WTC11 (cell line): ENCODE measurements at regions not wholly inside any gene's neighbourhood (a gene's known extent, or its start where the extent isn't known, plus 50 kb on each side); places are given as distances from the start of the nearest gene placed in this dataset.

ENCODE experiments used
- ATAC-seq: fragments of 200-7000 bp; cut with Tn5 transposase; 2 replicates; pipeline ENCODE4 v1.10.0; 2021; ENCODE audit warnings: mild to moderate bottlenecking, moderate library complexity
- CTCF ChIA-PET: fragments of 300-600 bp; sonication (Branson Sonifier 250); formaldehyde crosslinking; loops from one replicate; lab custom pipeline; 2021; ENCODE audit warnings: antibody characterized with exemption; lab: Charles Lee
- POLR2A ChIA-PET: fragments of 350-600 bp; sonication (Branson Sonifier 250); formaldehyde crosslinking; loops from one replicate; lab custom pipeline; 2021; ENCODE audit warnings: antibody characterized with exemption; lab: Charles Lee
- DNase-seq: peaks from one replicate; pipeline ENCODE4 v3.0.0; 2021; ENCODE audit warnings: low spot score
- H3K27ac Mint-ChIP-seq: 2 replicates; pipeline ENCODE4 v1.8.0; 2021; ENCODE audit warnings: mixed read lengths
- H3K27me3 Mint-ChIP-seq: 2 replicates; pipeline ENCODE4 v1.8.0; 2021; ENCODE audit warnings: low read depth, mild to moderate bottlenecking, moderate library complexity, mixed read lengths
- H3K36me3 Mint-ChIP-seq: 2 replicates; pipeline ENCODE4 v1.8.0; 2021; ENCODE audit warnings: mixed read lengths
- H3K4me1 Mint-ChIP-seq: 2 replicates; pipeline ENCODE4 v1.8.0; 2022; ENCODE audit warnings: mixed read lengths
- H3K4me3 Mint-ChIP-seq: 2 replicates; pipeline ENCODE4 v1.8.0; 2021; ENCODE audit warnings: mild to moderate bottlenecking, moderate library complexity, mixed read lengths
- H3K9me3 Mint-ChIP-seq: 2 replicates; pipeline ENCODE4 v1.8.0; 2021; ENCODE audit warnings: mixed read lengths
- ATF1 ChIP-seq: sonication (generic); formaldehyde crosslinking; IDR thresholded peaks from 2 replicates; pipeline ENCODE4 v1.8.1; 2023; ENCODE audit warnings: mild to moderate bottlenecking, moderate library complexity, missing genetic modification reagents
- FOXK1 ChIP-seq: sonication (generic); formaldehyde crosslinking; IDR thresholded peaks from 2 replicates; pipeline ENCODE4 v1.8.0; 2022; ENCODE audit warnings: mild to moderate bottlenecking, moderate library complexity, missing genetic modification reagents
- GABPB1 ChIP-seq: sonication (generic); formaldehyde crosslinking; IDR thresholded peaks from 2 replicates; pipeline ENCODE4 v1.8.1; 2023; ENCODE audit warnings: mild to moderate bottlenecking, missing genetic modification reagents
- GRHL2 ChIP-seq: fragments of 250-450 bp; sonication (Bioruptor Pico); IDR thresholded peaks from 2 replicates; pipeline ENCODE4 v1.8.0; 2022; ENCODE audit warnings: mild to moderate bottlenecking, moderate library complexity; ENCODE audit not compliant: insufficient replicate concordance, severe bottlenecking
- IRF2 ChIP-seq: sonication (generic); formaldehyde crosslinking; IDR thresholded peaks from 2 replicates; pipeline ENCODE4 v1.8.0; 2022; ENCODE audit warnings: low read depth, missing genetic modification reagents, borderline replicate concordance
- KAT7 ChIP-seq: sonication (generic); formaldehyde crosslinking; IDR thresholded peaks from 2 replicates; pipeline ENCODE4 v1.8.1; 2023; ENCODE audit warnings: missing genetic modification reagents, mild to moderate bottlenecking, borderline replicate concordance
- MYBL2 ChIP-seq: sonication (generic); formaldehyde crosslinking; IDR thresholded peaks from 2 replicates; pipeline ENCODE4 v1.8.1; 2023; ENCODE audit warnings: mild to moderate bottlenecking, moderate library complexity, missing genetic modification reagents
- NFE2L1 ChIP-seq: sonication (generic); formaldehyde crosslinking; IDR thresholded peaks from 2 replicates; pipeline ENCODE4 v1.8.1; 2023; ENCODE audit warnings: missing genetic modification reagents
- OVOL2 ChIP-seq: fragments of 250-450 bp; sonication (Bioruptor Pico); IDR thresholded peaks from 2 replicates; pipeline ENCODE4 v1.9.0; 2021; ENCODE audit warnings: mild to moderate bottlenecking, borderline replicate concordance
- PRRX2 ChIP-seq: fragments of 250-450 bp; sonication (Bioruptor Pico); IDR thresholded peaks from 2 replicates; pipeline ENCODE4 v1.8.0; 2021; ENCODE audit warnings: mild to moderate bottlenecking
- RELA ChIP-seq: sonication (generic); formaldehyde crosslinking; IDR thresholded peaks from 2 replicates; pipeline ENCODE4 v1.8.1; 2022; ENCODE audit warnings: missing genetic modification reagents, mild to moderate bottlenecking, borderline replicate concordance
- SMAD4 ChIP-seq: sonication (generic); formaldehyde crosslinking; IDR thresholded peaks from 2 replicates; pipeline ENCODE4 v1.8.0; 2022; ENCODE audit warnings: mild to moderate bottlenecking, missing genetic modification reagents
- SP1 ChIP-seq: sonication (generic); formaldehyde crosslinking; conservative IDR thresholded peaks from 2 replicates; pipeline ENCODE4 v1.8.1; 2022; ENCODE audit warnings: missing genetic modification reagents
- TCF7 ChIP-seq: sonication (generic); formaldehyde crosslinking; IDR thresholded peaks from 2 replicates; pipeline ENCODE4 v1.8.0; 2022; ENCODE audit warnings: mild to moderate bottlenecking, low read depth, missing genetic modification reagents, moderate library complexity
- ZNF317 ChIP-seq: sonication (generic); formaldehyde crosslinking; IDR thresholded peaks from 2 replicates; pipeline ENCODE4 v1.8.1; 2023; ENCODE audit warnings: low read depth, mild to moderate bottlenecking, moderate library complexity, missing genetic modification reagents, borderline replicate concordance
- TF ChIP-seq, protein P1 (sequence below): fragments of 250-450 bp; sonication (Bioruptor Pico); IDR thresholded peaks from 2 replicates; pipeline ENCODE4 v1.9.0; 2021; ENCODE audit warnings: moderate library complexity, mild to moderate bottlenecking, inconsistent platforms, borderline replicate concordance
- TF ChIP-seq, protein P2 (sequence below): sonication (generic); formaldehyde crosslinking; IDR thresholded peaks from 2 replicates; pipeline ENCODE4 v1.8.1; 2022; ENCODE audit warnings: low read depth, missing genetic modification reagents, borderline replicate concordance
- TF ChIP-seq, protein P3 (sequence below): fragments of 250-450 bp; sonication (Bioruptor Pico); IDR thresholded peaks from 2 replicates; pipeline ENCODE4 v1.9.0; 2021; ENCODE audit warnings: mild to moderate bottlenecking
- TF ChIP-seq, protein P4 (sequence below): sonication (generic); formaldehyde crosslinking; conservative IDR thresholded peaks from 2 replicates; pipeline ENCODE4 v1.8.1; 2022; ENCODE audit warnings: mild to moderate bottlenecking, missing genetic modification reagents
- TF ChIP-seq, protein P5 (sequence below): sonication (generic); formaldehyde crosslinking; IDR thresholded peaks from 2 replicates; pipeline ENCODE4 v1.8.1; 2023; ENCODE audit warnings: mild to moderate bottlenecking, missing genetic modification reagents
- TF ChIP-seq, protein P6 (sequence below): sonication (generic); formaldehyde crosslinking; IDR thresholded peaks from 2 replicates; pipeline ENCODE4 v1.8.1; 2022; ENCODE audit warnings: mild to moderate bottlenecking, moderate library complexity, missing genetic modification reagents
- TF ChIP-seq, protein P7 (sequence below): fragments of 250-450 bp; sonication (Bioruptor Pico); conservative IDR thresholded peaks from 2 replicates; pipeline ENCODE4 v1.9.0; 2021; ENCODE audit warnings: mild to moderate bottlenecking

DNA sequence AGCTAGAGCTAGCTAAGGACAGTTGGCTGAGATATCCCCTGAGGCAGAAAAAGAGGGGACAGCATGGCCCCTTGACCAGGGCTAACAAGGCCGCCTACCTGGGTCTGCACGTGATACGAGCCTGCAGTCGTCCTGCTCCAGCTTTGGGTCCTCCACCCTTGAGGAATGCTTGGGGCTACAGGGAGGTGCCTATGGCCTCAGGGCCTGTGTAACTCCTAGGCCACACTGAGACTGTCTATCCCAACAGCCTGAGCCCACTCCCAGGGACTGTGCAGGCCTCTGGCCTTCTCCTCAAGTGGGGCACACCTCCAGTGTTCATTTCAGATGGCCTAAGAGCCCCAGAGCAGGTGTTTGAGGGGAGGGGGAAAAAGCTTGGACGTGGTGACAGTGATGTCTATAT, 136.7 kb upstream of the SATB2 start:
- peaks cover 10% of the 10 kb centered on the region for H3K4me1 Mint-ChIP-seq
- ChIA-PET CTCF (interaction anchor here (1.0 to 1.9 kb wide), 4 partner anchors 13 to 123 kb away, joined by 3 to 5 read pairs (median 4); no protein-coding TSS in a partner anchor), POLR2A (no interaction called here)
- no peaks in the 10 kb centered on the region for H3K9me3 Mint-ChIP-seq
- ATAC-seq (no peak), DNase-seq (no peak)
- peaks cover 12% of the 10 kb centered on the region for H3K27me3 Mint-ChIP-seq
- TF ChIP-seq NFE2L1 (CRISPR knock-in tag), result no peak
- TF ChIP-seq, protein P1, sequence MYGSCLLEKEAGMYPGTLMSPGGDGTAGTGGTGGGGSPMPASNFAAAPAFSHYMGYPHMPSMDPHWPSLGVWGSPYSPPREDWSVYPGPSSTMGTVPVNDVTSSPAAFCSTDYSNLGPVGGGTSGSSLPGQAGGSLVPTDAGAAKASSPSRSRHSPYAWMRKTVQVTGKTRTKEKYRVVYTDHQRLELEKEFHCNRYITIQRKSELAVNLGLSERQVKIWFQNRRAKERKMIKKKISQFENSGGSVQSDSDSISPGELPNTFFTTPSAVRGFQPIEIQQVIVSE (CRISPR knock-in tag), result no peak
- no peak for TF ChIP-seq KAT7 (CRISPR knock-in tag)
- no peak for TF ChIP-seq ZNF317 (CRISPR knock-in tag)
- TF ChIP-seq TCF7 (CRISPR knock-in tag), result no peak
- TF ChIP-seq PRRX2, result no peak
- no peak for TF ChIP-seq MYBL2
- no peak for TF ChIP-seq SP1
- no peak for TF ChIP-seq SMAD4 (CRISPR knock-in tag)
- TF ChIP-seq, protein P2, sequence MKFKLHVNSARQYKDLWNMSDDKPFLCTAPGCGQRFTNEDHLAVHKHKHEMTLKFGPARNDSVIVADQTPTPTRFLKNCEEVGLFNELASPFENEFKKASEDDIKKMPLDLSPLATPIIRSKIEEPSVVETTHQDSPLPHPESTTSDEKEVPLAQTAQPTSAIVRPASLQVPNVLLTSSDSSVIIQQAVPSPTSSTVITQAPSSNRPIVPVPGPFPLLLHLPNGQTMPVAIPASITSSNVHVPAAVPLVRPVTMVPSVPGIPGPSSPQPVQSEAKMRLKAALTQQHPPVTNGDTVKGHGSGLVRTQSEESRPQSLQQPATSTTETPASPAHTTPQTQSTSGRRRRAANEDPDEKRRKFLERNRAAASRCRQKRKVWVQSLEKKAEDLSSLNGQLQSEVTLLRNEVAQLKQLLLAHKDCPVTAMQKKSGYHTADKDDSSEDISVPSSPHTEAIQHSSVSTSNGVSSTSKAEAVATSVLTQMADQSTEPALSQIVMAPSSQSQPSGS, result no peak
- TF ChIP-seq OVOL2, result no peak
- no peak for TF ChIP-seq RELA (CRISPR knock-in tag)
- TF ChIP-seq, protein P3, sequence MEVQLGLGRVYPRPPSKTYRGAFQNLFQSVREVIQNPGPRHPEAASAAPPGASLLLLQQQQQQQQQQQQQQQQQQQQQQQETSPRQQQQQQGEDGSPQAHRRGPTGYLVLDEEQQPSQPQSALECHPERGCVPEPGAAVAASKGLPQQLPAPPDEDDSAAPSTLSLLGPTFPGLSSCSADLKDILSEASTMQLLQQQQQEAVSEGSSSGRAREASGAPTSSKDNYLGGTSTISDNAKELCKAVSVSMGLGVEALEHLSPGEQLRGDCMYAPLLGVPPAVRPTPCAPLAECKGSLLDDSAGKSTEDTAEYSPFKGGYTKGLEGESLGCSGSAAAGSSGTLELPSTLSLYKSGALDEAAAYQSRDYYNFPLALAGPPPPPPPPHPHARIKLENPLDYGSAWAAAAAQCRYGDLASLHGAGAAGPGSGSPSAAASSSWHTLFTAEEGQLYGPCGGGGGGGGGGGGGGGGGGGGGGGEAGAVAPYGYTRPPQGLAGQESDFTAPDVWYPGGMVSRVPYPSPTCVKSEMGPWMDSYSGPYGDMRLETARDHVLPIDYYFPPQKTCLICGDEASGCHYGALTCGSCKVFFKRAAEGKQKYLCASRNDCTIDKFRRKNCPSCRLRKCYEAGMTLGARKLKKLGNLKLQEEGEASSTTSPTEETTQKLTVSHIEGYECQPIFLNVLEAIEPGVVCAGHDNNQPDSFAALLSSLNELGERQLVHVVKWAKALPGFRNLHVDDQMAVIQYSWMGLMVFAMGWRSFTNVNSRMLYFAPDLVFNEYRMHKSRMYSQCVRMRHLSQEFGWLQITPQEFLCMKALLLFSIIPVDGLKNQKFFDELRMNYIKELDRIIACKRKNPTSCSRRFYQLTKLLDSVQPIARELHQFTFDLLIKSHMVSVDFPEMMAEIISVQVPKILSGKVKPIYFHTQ (CRISPR knock-in tag), result no peak
- TF ChIP-seq FOXK1, result no peak
- TF ChIP-seq, protein P4, sequence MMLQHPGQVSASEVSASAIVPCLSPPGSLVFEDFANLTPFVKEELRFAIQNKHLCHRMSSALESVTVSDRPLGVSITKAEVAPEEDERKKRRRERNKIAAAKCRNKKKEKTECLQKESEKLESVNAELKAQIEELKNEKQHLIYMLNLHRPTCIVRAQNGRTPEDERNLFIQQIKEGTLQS (CRISPR knock-in tag), result no peak
- TF ChIP-seq, protein P5, sequence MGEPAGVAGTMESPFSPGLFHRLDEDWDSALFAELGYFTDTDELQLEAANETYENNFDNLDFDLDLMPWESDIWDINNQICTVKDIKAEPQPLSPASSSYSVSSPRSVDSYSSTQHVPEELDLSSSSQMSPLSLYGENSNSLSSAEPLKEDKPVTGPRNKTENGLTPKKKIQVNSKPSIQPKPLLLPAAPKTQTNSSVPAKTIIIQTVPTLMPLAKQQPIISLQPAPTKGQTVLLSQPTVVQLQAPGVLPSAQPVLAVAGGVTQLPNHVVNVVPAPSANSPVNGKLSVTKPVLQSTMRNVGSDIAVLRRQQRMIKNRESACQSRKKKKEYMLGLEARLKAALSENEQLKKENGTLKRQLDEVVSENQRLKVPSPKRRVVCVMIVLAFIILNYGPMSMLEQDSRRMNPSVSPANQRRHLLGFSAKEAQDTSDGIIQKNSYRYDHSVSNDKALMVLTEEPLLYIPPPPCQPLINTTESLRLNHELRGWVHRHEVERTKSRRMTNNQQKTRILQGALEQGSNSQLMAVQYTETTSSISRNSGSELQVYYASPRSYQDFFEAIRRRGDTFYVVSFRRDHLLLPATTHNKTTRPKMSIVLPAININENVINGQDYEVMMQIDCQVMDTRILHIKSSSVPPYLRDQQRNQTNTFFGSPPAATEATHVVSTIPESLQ (CRISPR knock-in tag), result no peak
- no peak for TF ChIP-seq GRHL2 (CRISPR knock-in tag)
- no peak for TF ChIP-seq ATF1 (CRISPR knock-in tag)
- TF ChIP-seq, protein P6, sequence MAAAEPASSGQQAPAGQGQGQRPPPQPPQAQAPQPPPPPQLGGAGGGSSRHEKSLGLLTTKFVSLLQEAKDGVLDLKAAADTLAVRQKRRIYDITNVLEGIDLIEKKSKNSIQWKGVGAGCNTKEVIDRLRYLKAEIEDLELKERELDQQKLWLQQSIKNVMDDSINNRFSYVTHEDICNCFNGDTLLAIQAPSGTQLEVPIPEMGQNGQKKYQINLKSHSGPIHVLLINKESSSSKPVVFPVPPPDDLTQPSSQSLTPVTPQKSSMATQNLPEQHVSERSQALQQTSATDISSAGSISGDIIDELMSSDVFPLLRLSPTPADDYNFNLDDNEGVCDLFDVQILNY (CRISPR knock-in tag), result no peak
- H3K36me3 Mint-ChIP-seq, result no peaks in the 10 kb centered on the region
- no peak overlapping the region for H3K4me3 Mint-ChIP-seq
- no peak overlapping the region for H3K27ac Mint-ChIP-seq

DNA sequence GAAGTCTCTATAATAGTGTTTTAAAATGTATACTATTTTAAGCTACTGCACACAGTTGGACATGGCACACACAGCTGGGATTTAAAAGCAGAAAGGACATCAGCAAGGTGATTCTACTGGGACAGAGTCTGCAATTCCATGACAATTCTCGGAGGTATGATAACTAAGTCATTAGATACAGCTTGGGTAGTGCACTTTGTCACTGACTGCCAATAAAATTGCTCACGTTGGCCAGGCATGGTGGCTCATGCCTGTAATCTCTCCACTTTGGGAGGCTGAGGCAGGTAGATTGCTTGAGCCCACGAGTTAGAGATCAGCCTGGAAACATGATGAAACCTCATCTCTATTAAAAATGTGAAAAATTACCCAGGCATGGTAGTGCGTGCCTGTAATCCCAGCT, 134.1 kb upstream of the SATB2 start:
- POLR2A ChIA-PET, result no interaction called here
- H3K36me3 Mint-ChIP-seq, result no peaks in the 10 kb centered on the region
- H3K9me3 Mint-ChIP-seq, result no peaks in the 10 kb centered on the region
- H3K27me3 Mint-ChIP-seq, result peaks cover 2% of the 10 kb centered on the region
- DNase-seq (no peak), ATAC-seq (no peak)
- H3K27ac Mint-ChIP-seq, result no peak overlapping the region
- peaks cover 20% of the 10 kb centered on the region for H3K4me1 Mint-ChIP-seq
- H3K4me3 Mint-ChIP-seq, result no peak overlapping the region
- CTCF ChIA-PET, result interaction anchor here (1.6 kb wide), 1 partner anchor 14 kb away, joined by 5 read pairs; no protein-coding TSS in a partner anchor
- TF ChIP-seq GABPB1 (CRISPR knock-in tag) (no peak), MYBL2 (no peak), IRF2 (CRISPR knock-in tag) (no peak)
- TF ChIP-seq, protein P7, sequence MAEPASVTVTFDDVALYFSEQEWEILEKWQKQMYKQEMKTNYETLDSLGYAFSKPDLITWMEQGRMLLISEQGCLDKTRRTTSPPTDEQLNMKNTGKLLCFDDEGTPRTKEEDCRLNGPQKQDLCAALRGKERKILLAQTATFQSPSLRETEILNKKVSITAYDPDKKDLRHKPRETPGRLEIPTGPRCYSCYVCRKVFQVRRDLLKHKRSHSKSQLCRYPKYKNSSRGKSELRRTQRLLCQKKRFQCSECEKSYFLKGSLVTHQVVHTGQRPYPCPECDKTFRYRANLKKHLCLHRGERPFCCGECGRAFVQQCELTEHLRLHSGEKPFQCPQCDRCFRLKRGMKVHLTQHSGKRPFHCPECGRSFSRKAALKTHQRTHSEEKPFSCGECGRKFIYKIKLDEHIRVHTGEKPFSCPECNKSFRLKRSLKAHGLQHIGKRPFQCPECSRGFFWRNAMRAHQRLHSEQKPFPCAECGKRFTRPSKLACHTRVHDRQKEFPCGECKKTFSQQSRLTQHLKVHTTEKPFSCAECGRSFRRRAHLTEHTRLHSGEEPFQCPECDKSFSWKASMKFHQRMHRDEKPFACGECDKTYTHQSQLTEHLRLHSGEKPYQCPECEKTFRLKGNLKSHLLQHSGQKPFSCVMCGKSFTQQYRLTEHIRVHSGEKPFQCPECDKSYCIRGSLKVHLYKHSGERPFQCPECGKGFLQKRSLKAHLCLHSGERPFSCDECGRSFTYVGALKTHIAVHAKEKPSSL (CRISPR knock-in tag), result no peak
- TF ChIP-seq, protein P2, result no peak
